NCI-H2081 (cell line): ENCODE measurements at regions not wholly inside any gene's neighbourhood (a gene's known extent, or its start where the extent isn't known, plus 50 kb on each side); places are given as distances from the start of the nearest gene placed in this dataset.
"Not testable (repeated sequence)": the region's sequence is repeated elsewhere in the genome, so short reads cannot be mapped to it uniquely, and the experiment has no call there.

Experiments
- DNase-seq, 2 experiments: peaks; one replicate each; lab custom pipeline; 2025; lab: John Stamatoyannopoulos, UW

GRCh38 chr13:89352384-89352783 lies 1681.2 kb downstream of the SLITRK5 start:
- no peak for DNase-seq

- DNase-seq, result no peak
These were observed 1690.7 kb downstream of the SLITRK5 start for GRCh38 chr13:89361909-89362308.

GRCh38 chr13:89363144-89363543 lies 1692.0 kb downstream of the SLITRK5 start:
- DNase-seq, result no peak

GRCh38 chr13:89372193-89372592 lies 1701.0 kb downstream of the SLITRK5 start:
- DNase-seq, result no peak

- DNase-seq, result no peak
These were observed 1704.7 kb downstream of the SLITRK5 start for GRCh38 chr13:89375839-89376238.

- DNase-seq, result peak; percentile 39 to 69
These were observed 1708.9 kb downstream of the SLITRK5 start for GRCh38 chr13:89380101-89380500.

- DNase-seq, result no peak
These were observed 1711.8 kb downstream of the SLITRK5 start for GRCh38 chr13:89382981-89383380.

- no peak for DNase-seq
These were observed 1712.7 kb downstream of the SLITRK5 start for GRCh38 chr13:89383891-89384290.

GRCh38 chr13:89393758-89394304 lies 1722.7 kb downstream of the SLITRK5 start:
- DNase-seq, result no peak

GRCh38 chr13:89401264-89401675 lies 1730.1 kb downstream of the SLITRK5 start:
- DNase-seq, result no peak

GRCh38 chr13:89402211-89402610 lies 1731.0 kb downstream of the SLITRK5 start:
- DNase-seq, result no peak

- DNase-seq, result not testable (repeated sequence)
These were observed 1734.9 kb downstream of the SLITRK5 start for GRCh38 chr13:89406096-89406495.

- DNase-seq, result peak in 1 of 2 experiments; percentile 5
These were observed 1736.2 kb downstream of the SLITRK5 start for GRCh38 chr13:89407357-89407756.

GRCh38 chr13:89432997-89433396 lies 1761.8 kb downstream of the SLITRK5 start:
- DNase-seq, result no peak

GRCh38 chr13:89434624-89435023 lies 1763.5 kb downstream of the SLITRK5 start:
- DNase-seq, result peak in 1 of 2 experiments; percentile 2

GRCh38 chr13:89454681-89455080 lies 1783.5 kb downstream of the SLITRK5 start:
- DNase-seq, result no peak

GRCh38 chr13:89455225-89455624 lies 1784.1 kb downstream of the SLITRK5 start:
- DNase-seq, result no peak

GRCh38 chr13:89455741-89456140 lies 1784.6 kb downstream of the SLITRK5 start:
- no peak for DNase-seq

- no peak for DNase-seq
These were observed 1786.8 kb downstream of the SLITRK5 start for GRCh38 chr13:89457977-89458376.

- no peak for DNase-seq
These were observed 1787.3 kb downstream of the SLITRK5 start for GRCh38 chr13:89458456-89458855.

GRCh38 chr13:89460895-89461294 lies 1789.7 kb downstream of the SLITRK5 start:
- not testable (repeated sequence) for DNase-seq

GRCh38 chr13:89465366-89465765 lies 1794.2 kb downstream of the SLITRK5 start:
- no peak for DNase-seq

- DNase-seq, result no peak
These were observed 1796.9 kb downstream of the SLITRK5 start for GRCh38 chr13:89468081-89468480.

- no peak for DNase-seq
These were observed 1799.7 kb downstream of the SLITRK5 start for GRCh38 chr13:89470901-89471300.
